Amygdala (tissue), 56 donors: ENCODE measurements at regions not wholly inside any gene's neighbourhood (a gene's known extent, or its start where the extent isn't known, plus 50 kb on each side); places are given as distances from the start of the nearest gene placed in this dataset.
"Not testable (repeated sequence)": the region's sequence is repeated elsewhere in the genome, so short reads cannot be mapped to it uniquely, and the experiment has no call there.

Experiments used
- DNase-seq, 56 donors: peaks; one replicate each; lab custom pipeline; 2025; lab: John Stamatoyannopoulos, UW

- not testable (repeated sequence) for DNase-seq
Observed at GRCh38 chr14:105600195-105600938, 74.0 kb downstream of the TMEM121 start.

- no peak for DNase-seq
Observed at GRCh38 chr14:105600939-105601359, 74.6 kb downstream of the TMEM121 start.

GRCh38 chr14:105601360-105602242, 75.2 kb downstream of the TMEM121 start:
- DNase-seq: no peak

GRCh38 chr14:105602243-105602750, 75.9 kb downstream of the TMEM121 start:
- DNase-seq: no peak

GRCh38 chr14:105602799-105603793, 76.7 kb downstream of the TMEM121 start:
- DNase-seq: no peak

GRCh38 chr14:105604531-105605463, 78.4 kb downstream of the TMEM121 start:
- DNase-seq: not testable (repeated sequence)

- no peak for DNase-seq
Observed at GRCh38 chr14:105605464-105606304, 79.3 kb downstream of the TMEM121 start.

GRCh38 chr14:105606305-105606975, 80.1 kb downstream of the TMEM121 start:
- not testable (repeated sequence) for DNase-seq

GRCh38 chr14:105607025-105607424, 80.6 kb downstream of the TMEM121 start:
- not testable (repeated sequence) for DNase-seq

GRCh38 chr14:105614987-105615386, 88.6 kb downstream of the TMEM121 start:
- not testable (repeated sequence) for DNase-seq

GRCh38 chr14:105615986-105616801, 89.8 kb downstream of the TMEM121 start:
- not testable (repeated sequence) for DNase-seq

GRCh38 chr14:105616802-105617192, 90.4 kb downstream of the TMEM121 start:
- no peak for DNase-seq

GRCh38 chr14:105617201-105617777, 90.9 kb downstream of the TMEM121 start:
- no peak for DNase-seq

- not testable (repeated sequence) for DNase-seq
Observed at GRCh38 chr14:105617805-105618204, 91.4 kb downstream of the TMEM121 start.

GRCh38 chr14:105619324-105619723, 92.9 kb downstream of the TMEM121 start:
- DNase-seq: not testable (repeated sequence)
